Nephron progenitor cell (in vitro differentiated cells): ENCODE measurements at regions not wholly inside any gene's neighbourhood (a gene's known extent, or its start where the extent isn't known, plus 50 kb on each side); places are given as distances from the start of the nearest gene placed in this dataset.
"Not testable (repeated sequence)": the region's sequence is repeated elsewhere in the genome, so short reads cannot be mapped to it uniquely, and the experiment has no call there.

Experiments used
- DNase-seq: peaks from one replicate; pipeline ENCODE4 v3.0.0; 2021
- H3K27ac Mint-ChIP-seq: 2 replicates; pipeline ENCODE4 v1.8.0; 2021; ENCODE audit warnings: mild to moderate bottlenecking, moderate library complexity, mixed read lengths
- H3K27me3 Mint-ChIP-seq: 2 replicates; pipeline ENCODE4 v1.8.0; 2021; ENCODE audit warnings: mild to moderate bottlenecking, low read depth, mixed read lengths; ENCODE audit not compliant: poor library complexity
- H3K36me3 Mint-ChIP-seq: 2 replicates; pipeline ENCODE4 v1.8.0; 2021; ENCODE audit warnings: low read depth, mixed read lengths
- H3K4me1 Mint-ChIP-seq: 2 replicates; pipeline ENCODE4 v1.8.0; 2021; ENCODE audit warnings: mixed read lengths
- H3K4me3 Mint-ChIP-seq: 2 replicates; pipeline ENCODE4 v1.8.0; 2021; ENCODE audit warnings: mild to moderate bottlenecking, moderate library complexity, mixed read lengths
- H3K9me3 Mint-ChIP-seq: 2 replicates; pipeline ENCODE4 v1.8.0; 2021; ENCODE audit warnings: mild to moderate bottlenecking, moderate library complexity, mixed read lengths
- TF ChIP-seq, protein P1 (sequence below): fragments of 200-600 bp; sonication (generic); IDR thresholded peaks from 2 replicates; pipeline ENCODE4 v1.5.0; 2021; ENCODE audit warnings: antibody characterized with exemption

DNA sequence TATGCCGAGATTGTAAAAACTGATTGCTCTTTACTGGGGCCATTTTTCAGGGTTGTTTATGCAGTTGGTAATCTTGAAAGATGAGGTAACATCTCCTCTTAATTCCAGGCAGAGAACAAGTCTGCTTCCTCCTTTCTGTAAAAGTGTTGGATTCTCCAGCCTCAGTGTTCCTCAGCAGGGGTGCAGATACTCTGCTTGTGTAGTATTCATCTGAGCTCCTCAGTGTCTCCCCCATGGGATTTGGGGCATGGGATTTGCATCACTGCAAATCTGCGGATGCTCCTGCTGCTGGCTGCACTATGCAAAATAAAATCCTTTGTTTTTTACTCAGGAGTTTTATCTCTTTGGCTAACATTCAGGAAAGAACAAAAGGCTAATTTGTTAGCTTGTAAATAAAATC, 104.9 kb upstream of the ATP8A1 start:
- H3K27me3 Mint-ChIP-seq, result no peaks in the 10 kb centered on the region
- TF ChIP-seq, protein P1, sequence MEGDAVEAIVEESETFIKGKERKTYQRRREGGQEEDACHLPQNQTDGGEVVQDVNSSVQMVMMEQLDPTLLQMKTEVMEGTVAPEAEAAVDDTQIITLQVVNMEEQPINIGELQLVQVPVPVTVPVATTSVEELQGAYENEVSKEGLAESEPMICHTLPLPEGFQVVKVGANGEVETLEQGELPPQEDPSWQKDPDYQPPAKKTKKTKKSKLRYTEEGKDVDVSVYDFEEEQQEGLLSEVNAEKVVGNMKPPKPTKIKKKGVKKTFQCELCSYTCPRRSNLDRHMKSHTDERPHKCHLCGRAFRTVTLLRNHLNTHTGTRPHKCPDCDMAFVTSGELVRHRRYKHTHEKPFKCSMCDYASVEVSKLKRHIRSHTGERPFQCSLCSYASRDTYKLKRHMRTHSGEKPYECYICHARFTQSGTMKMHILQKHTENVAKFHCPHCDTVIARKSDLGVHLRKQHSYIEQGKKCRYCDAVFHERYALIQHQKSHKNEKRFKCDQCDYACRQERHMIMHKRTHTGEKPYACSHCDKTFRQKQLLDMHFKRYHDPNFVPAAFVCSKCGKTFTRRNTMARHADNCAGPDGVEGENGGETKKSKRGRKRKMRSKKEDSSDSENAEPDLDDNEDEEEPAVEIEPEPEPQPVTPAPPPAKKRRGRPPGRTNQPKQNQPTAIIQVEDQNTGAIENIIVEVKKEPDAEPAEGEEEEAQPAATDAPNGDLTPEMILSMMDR, result no peak
- H3K4me1 Mint-ChIP-seq, result no peaks in the 10 kb centered on the region
- H3K4me3 Mint-ChIP-seq, result no peak overlapping the region
- H3K36me3 Mint-ChIP-seq, result no peaks in the 10 kb centered on the region
- DNase-seq, result no peak
- no peak overlapping the region for H3K27ac Mint-ChIP-seq
- no peaks in the 10 kb centered on the region for H3K9me3 Mint-ChIP-seq

- H3K9me3 Mint-ChIP-seq, H3K27ac Mint-ChIP-seq, H3K4me3 Mint-ChIP-seq, H3K4me1 Mint-ChIP-seq, H3K36me3 Mint-ChIP-seq, DNase-seq, H3K27me3 Mint-ChIP-seq: not testable (repeated sequence)
Observed at GRCh38 chr4:42754965-42755364, 98.1 kb upstream of the ATP8A1 start.

DNA sequence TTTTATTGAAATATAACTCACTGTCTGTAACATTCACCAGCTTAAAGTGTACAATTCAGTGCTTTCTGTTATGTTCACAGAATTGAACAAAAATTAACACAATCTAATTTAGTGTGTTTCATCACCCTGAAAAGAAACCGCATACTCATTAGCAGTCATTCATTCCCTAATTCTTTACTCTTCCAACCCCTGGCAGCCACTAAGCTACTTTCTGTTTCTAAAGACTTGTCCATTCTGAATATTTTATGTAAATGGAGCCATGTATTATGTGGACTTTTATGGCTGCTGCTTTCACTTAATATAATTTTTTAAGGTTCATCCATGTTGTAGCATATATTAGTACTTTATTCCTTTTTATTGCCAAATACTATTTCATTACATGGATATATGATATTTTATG, 94.7 kb upstream of the ATP8A1 start:
- Mint-ChIP-seq H3K4me1 (no peaks in the 10 kb centered on the region), H3K9me3 (no peaks in the 10 kb centered on the region), H3K36me3 (no peaks in the 10 kb centered on the region), H3K27ac (no peak overlapping the region), H3K27me3 (no peaks in the 10 kb centered on the region), H3K4me3 (no peak overlapping the region)
- TF ChIP-seq, protein P1, result no peak
- no peak for DNase-seq

DNA sequence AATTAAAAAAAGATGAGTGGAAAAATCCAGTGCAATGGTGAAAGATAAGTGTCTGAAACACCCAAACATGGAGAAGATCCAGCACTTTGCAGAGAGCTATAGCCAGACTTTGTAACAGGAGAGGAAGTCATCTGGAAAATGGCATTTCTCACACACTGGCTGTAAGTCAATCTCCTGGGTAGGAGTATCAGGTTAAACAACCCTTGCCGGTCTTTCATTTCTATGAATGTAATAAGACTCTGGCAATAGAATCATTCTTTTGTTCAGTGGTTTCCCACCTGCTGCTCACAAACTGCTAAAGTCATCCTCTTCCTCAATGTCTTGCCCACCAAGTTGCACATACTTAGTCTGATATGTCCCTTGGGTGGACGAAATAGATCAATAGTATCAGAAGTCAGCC, 94.0 kb upstream of the ATP8A1 start:
- H3K36me3 Mint-ChIP-seq, result no peaks in the 10 kb centered on the region
- H3K9me3 Mint-ChIP-seq, result no peaks in the 10 kb centered on the region
- no peak overlapping the region for H3K4me3 Mint-ChIP-seq
- H3K27ac Mint-ChIP-seq, result no peak overlapping the region
- H3K27me3 Mint-ChIP-seq, result no peaks in the 10 kb centered on the region
- DNase-seq, result no peak
- no peaks in the 10 kb centered on the region for H3K4me1 Mint-ChIP-seq
- TF ChIP-seq, protein P1, result no peak

GRCh38 chr4:42750091-42750490, 93.2 kb upstream of the ATP8A1 start:
- no peak for DNase-seq
- H3K36me3 Mint-ChIP-seq, result no peaks in the 10 kb centered on the region
- H3K9me3 Mint-ChIP-seq, result peaks cover 3% of the 10 kb centered on the region
- no peaks in the 10 kb centered on the region for H3K27me3 Mint-ChIP-seq
- no peaks in the 10 kb centered on the region for H3K4me1 Mint-ChIP-seq
- H3K27ac Mint-ChIP-seq, result no peak overlapping the region
- TF ChIP-seq, protein P1, result no peak
- H3K4me3 Mint-ChIP-seq, result no peak overlapping the region

- TF ChIP-seq, protein P1, result no peak
- H3K4me3 Mint-ChIP-seq, result no peak overlapping the region
- no peaks in the 10 kb centered on the region for H3K27me3 Mint-ChIP-seq
- no peaks in the 10 kb centered on the region for H3K4me1 Mint-ChIP-seq
- DNase-seq, result no peak
- H3K27ac Mint-ChIP-seq, result no peak overlapping the region
- H3K36me3 Mint-ChIP-seq, result no peaks in the 10 kb centered on the region
- peaks cover 3% of the 10 kb centered on the region for H3K9me3 Mint-ChIP-seq
Observed at GRCh38 chr4:42747971-42748370, 91.1 kb upstream of the ATP8A1 start.
